ENCODE measurements at regions not wholly inside any gene's neighbourhood (a gene's known extent, or its start where the extent isn't known, plus 50 kb on each side); places are given as distances from the start of the nearest gene placed in this dataset.

- H3K4me2 ChIP-seq (replicated peaks; ENCODE audit: extremely low read depth, low read length, poor library complexity, severe bottlenecking): no peak overlapping the region
- no peak overlapping the region for H3K4me3 Mint-ChIP-seq
- no peak overlapping the region for H3K27ac ChIP-seq (ENCODE audit: low read depth in 1 of 2, low read length in 2 of 2)
- H3K4me1 ChIP-seq (ENCODE audit: control insufficient read depth in 1 of 2, insufficient read depth in 2 of 2, low read length in 2 of 2): no peaks in the 10 kb centered on the region
- no peaks in the 10 kb centered on the region for H3K36me3 Mint-ChIP-seq
- H3K9me3 ChIP-seq (replicated peaks in 1 of 2; ENCODE audit: control insufficient read depth in 1 of 2, insufficient read depth in 1 of 2, low read length in 2 of 2): no peaks in the 10 kb centered on the region
- H3K27me3 ChIP-seq (ENCODE audit: control insufficient read depth in 2 of 2, insufficient read depth in 2 of 2, low read length in 2 of 2): no peaks in the 10 kb centered on the region
- peaks cover 2 to 5% (median 4%) of the 10 kb centered on the region in 3 donors for H3K27me3 Mint-ChIP-seq (ENCODE audit: low read depth in 3 of 3)
- no CpG with 5 or more reads among the region's 2 CpGs for WGBS (ENCODE audit: insufficient coverage)
- no peak overlapping the region for H3K27ac Mint-ChIP-seq
- no peaks in the 10 kb centered on the region for H4K20me1 ChIP-seq (ENCODE audit: insufficient read depth, low read length)
- H3K36me3 ChIP-seq (replicated peaks in 1 of 2; ENCODE audit: control insufficient read depth in 1 of 2, insufficient read depth in 2 of 2, low read length in 2 of 2): no peaks in the 10 kb centered on the region
- TF ChIP-seq, protein P1, sequence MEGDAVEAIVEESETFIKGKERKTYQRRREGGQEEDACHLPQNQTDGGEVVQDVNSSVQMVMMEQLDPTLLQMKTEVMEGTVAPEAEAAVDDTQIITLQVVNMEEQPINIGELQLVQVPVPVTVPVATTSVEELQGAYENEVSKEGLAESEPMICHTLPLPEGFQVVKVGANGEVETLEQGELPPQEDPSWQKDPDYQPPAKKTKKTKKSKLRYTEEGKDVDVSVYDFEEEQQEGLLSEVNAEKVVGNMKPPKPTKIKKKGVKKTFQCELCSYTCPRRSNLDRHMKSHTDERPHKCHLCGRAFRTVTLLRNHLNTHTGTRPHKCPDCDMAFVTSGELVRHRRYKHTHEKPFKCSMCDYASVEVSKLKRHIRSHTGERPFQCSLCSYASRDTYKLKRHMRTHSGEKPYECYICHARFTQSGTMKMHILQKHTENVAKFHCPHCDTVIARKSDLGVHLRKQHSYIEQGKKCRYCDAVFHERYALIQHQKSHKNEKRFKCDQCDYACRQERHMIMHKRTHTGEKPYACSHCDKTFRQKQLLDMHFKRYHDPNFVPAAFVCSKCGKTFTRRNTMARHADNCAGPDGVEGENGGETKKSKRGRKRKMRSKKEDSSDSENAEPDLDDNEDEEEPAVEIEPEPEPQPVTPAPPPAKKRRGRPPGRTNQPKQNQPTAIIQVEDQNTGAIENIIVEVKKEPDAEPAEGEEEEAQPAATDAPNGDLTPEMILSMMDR (IDR thresholded peaks at IDR 0.05): no peak
- intact Hi-C loops (cut with micrococcal nuclease): no loop called here
- no peaks in the 10 kb centered on the region for H3K79me2 ChIP-seq (ENCODE audit: insufficient read depth, low read length)
- no peak for DNase-seq
- peaks cover 0 to 2% (median 0%) of the 10 kb centered on the region in 7 donors for H3K9me3 Mint-ChIP-seq
- H3K4me3 ChIP-seq (replicated peaks in 1 of 3; ENCODE audit: low read depth in 2 of 3, low read length in 3 of 3): no peak overlapping the region
- H2AFZ ChIP-seq (ENCODE audit: insufficient read depth, low read depth, low read length, poor library complexity, severe bottlenecking): no peak overlapping the region
- no peak overlapping the region for H3K9ac ChIP-seq (ENCODE audit: insufficient read depth, low read length, poor library complexity, severe bottlenecking)
- H3K4me1 Mint-ChIP-seq: no peaks in the 10 kb centered on the region
These were observed 94.8 kb downstream of the LARP7 start for GRCh38 chr4:112731715-112732114.

DNA sequence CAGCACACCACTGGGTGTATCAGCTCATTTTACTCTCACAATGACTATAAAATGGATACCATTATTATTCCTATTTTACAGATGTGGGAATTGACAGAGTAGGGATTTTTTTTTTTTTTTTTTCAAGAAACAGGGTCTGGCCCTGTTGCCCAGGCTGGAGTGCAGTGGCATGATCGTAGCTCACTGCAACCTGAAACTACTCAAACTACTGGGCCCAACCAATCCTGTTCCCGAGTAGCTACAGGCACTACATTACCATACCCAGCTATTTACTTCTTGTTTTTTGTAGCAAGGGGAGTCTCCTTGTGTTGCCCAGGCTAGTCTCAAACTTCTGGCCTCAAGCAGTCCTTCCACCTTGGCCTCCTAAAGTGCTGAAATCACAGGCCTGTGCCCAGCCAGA is 95.2 kb downstream of the LARP7 start:
- Histone ChIP-seq H3K27me3 (ENCODE audit: control insufficient read depth in 2 of 2, insufficient read depth in 2 of 2, low read length in 2 of 2) (no peaks in the 10 kb centered on the region), H3K4me3 (replicated peaks in 1 of 3; ENCODE audit: low read depth in 2 of 3, low read length in 3 of 3) (no peak overlapping the region), H3K4me1 (ENCODE audit: control insufficient read depth in 1 of 2, insufficient read depth in 2 of 2, low read length in 2 of 2) (no peaks in the 10 kb centered on the region), H3K9me3 (replicated peaks in 1 of 2; ENCODE audit: control insufficient read depth in 1 of 2, insufficient read depth in 1 of 2, low read length in 2 of 2) (no peaks in the 10 kb centered on the region), H3K27ac (ENCODE audit: low read depth in 1 of 2, low read length in 2 of 2) (no peak overlapping the region), H3K4me2 (replicated peaks; ENCODE audit: extremely low read depth, low read length, poor library complexity, severe bottlenecking) (no peak overlapping the region), H2AFZ (ENCODE audit: insufficient read depth, low read depth, low read length, poor library complexity, severe bottlenecking) (no peak overlapping the region), H3K36me3 (replicated peaks in 1 of 2; ENCODE audit: control insufficient read depth in 1 of 2, insufficient read depth in 2 of 2, low read length in 2 of 2) (no peaks in the 10 kb centered on the region), H3K79me2 (ENCODE audit: insufficient read depth, low read length) (no peaks in the 10 kb centered on the region), H4K20me1 (ENCODE audit: insufficient read depth, low read length) (no peaks in the 10 kb centered on the region), H3K9ac (ENCODE audit: insufficient read depth, low read length, poor library complexity, severe bottlenecking) (no peak overlapping the region)
- DNase-seq: no peak
- TF ChIP-seq, protein P1 (IDR thresholded peaks at IDR 0.05): no peak
- WGBS (ENCODE audit: insufficient coverage): no CpG with 5 or more reads among the region's 2 CpGs
- Mint-ChIP-seq H3K27ac (no peak overlapping the region), H3K9me3 (peaks cover 0 to 2% (median 0%) of the 10 kb centered on the region in 7 donors), H3K36me3 (no peaks in the 10 kb centered on the region), H3K4me3 (no peak overlapping the region), H3K4me1 (no peaks in the 10 kb centered on the region), H3K27me3 (ENCODE audit: low read depth in 3 of 3) (peaks cover 2 to 6% (median 4%) of the 10 kb centered on the region in 3 donors)
- intact Hi-C loops (cut with micrococcal nuclease): no loop called here

Data from CD14-positive monocyte (primary cell).